GM12872 (cell line): ENCODE measurements at regions not wholly inside any gene's neighbourhood (a gene's known extent, or its start where the extent isn't known, plus 50 kb on each side); places are given as distances from the start of the nearest gene placed in this dataset.

Experiments used
- CTCF ChIP-seq: IDR thresholded peaks from 3 replicates; pipeline ENCODE4 v1.5.1; 2011; ENCODE audit warnings: low read depth, mild to moderate bottlenecking, low read length, moderate library complexity; ENCODE audit not compliant: insufficient read depth

GRCh38 chr14:98143566-98143965 is 1128.4 kb downstream of the BCL11B start:
- no peak for TF ChIP-seq CTCF

GRCh38 chr14:98144964-98145363 is 1127.0 kb downstream of the BCL11B start:
- no peak for TF ChIP-seq CTCF

- TF ChIP-seq CTCF = no peak
Observed at GRCh38 chr14:98146416-98146815, 1125.6 kb downstream of the BCL11B start.

GRCh38 chr14:98154254-98154653 is 1117.7 kb downstream of the BCL11B start:
- no peak for TF ChIP-seq CTCF

- TF ChIP-seq CTCF = no peak
Observed at GRCh38 chr14:98156411-98156810, 1115.6 kb downstream of the BCL11B start.

GRCh38 chr14:98160901-98161300 is 1111.1 kb downstream of the BCL11B start:
- TF ChIP-seq CTCF = no peak

- no peak for TF ChIP-seq CTCF
Observed at GRCh38 chr14:98161356-98161755, 1110.6 kb downstream of the BCL11B start.
